ENCODE measurements at regions not wholly inside any gene's neighbourhood (a gene's known extent, or its start where the extent isn't known, plus 50 kb on each side); places are given as distances from the start of the nearest gene placed in this dataset.

DNA sequence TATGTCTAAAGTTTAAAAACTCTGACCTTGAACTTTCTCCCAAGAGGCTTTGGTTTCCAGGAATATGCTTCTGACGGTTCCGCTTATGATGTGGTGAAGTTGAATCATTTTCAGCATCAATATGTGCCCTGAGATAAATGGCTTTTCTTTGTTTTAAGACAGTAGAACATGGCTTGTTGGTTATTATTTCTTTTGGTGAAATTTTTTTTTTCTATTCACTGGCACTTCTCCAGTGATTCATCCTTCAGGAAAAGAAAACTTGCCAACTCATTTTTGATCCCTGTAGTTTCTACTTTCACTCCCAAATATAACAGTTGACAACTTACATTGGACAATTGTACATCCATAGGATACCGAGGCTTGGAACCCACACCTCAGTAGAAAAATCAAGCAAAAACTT, 1301.2 kb upstream of the FLRT2 start:
- no peak for TF ChIP-seq POLR2A (IDR thresholded peaks at IDR 0.05; ENCODE audit: low read depth, low read length)
- no peak for TF ChIP-seq POLR2AphosphoS5 (IDR thresholded peaks at IDR 0.05; ENCODE audit: low read depth, low read length)
- no peak for TF ChIP-seq TAF1 (IDR thresholded peaks at IDR 0.05; ENCODE audit: low read depth, low read length)
- TF ChIP-seq SPI1 (IDR thresholded peaks at IDR 0.05; ENCODE audit: low read depth, low read length), result no peak
- no peak for TF ChIP-seq PAX5 (IDR thresholded peaks at IDR 0.05; ENCODE audit: insufficient read depth, low read length, severe bottlenecking)

Measured in GM12891 (cell line).